Stimulated activated effector memory CD8-positive, alpha-beta T cell treated with anti-CD3 and anti-CD28 coated beads, Interleukin-12 subunit alpha, Interleukin-12 subunit beta, amount 100 ng/mL, for 72 hours (primary cell): ENCODE measurements at regions not wholly inside any gene's neighbourhood (a gene's known extent, or its start where the extent isn't known, plus 50 kb on each side); places are given as distances from the start of the nearest gene placed in this dataset.
A peak's percentile ranks its signal among the peaks of the same experiment; 100 is the strongest.

Source experiments
- ATAC-seq: fragments of 150-1000 bp; cut with Tn5 transposase; 2 replicates; pipeline ENCODE4 v1.10.0; 2021
- DNase-seq, 2 donors: peaks; one replicate each; pipeline ENCODE4 v3.0.0; 2021 to 2022; ENCODE audit warnings: low spot score in 2 of 2
- H3K27ac Mint-ChIP-seq: one replicate; pipeline ENCODE4 v1.8.0; 2022; ENCODE audit warnings: mild to moderate bottlenecking, mixed read lengths
- H3K36me3 Mint-ChIP-seq: one replicate; pipeline ENCODE4 v1.8.0; 2022; ENCODE audit warnings: mild to moderate bottlenecking, mixed read lengths
- H3K4me1 Mint-ChIP-seq: one replicate; pipeline ENCODE4 v1.8.0; 2022; ENCODE audit warnings: mixed read lengths
- H3K4me3 Mint-ChIP-seq: one replicate; pipeline ENCODE4 v1.8.0; 2022; ENCODE audit warnings: mild to moderate bottlenecking, mixed read lengths
- H3K9me3 Mint-ChIP-seq: one replicate; pipeline ENCODE4 v1.8.0; 2022; ENCODE audit warnings: mixed read lengths

DNA sequence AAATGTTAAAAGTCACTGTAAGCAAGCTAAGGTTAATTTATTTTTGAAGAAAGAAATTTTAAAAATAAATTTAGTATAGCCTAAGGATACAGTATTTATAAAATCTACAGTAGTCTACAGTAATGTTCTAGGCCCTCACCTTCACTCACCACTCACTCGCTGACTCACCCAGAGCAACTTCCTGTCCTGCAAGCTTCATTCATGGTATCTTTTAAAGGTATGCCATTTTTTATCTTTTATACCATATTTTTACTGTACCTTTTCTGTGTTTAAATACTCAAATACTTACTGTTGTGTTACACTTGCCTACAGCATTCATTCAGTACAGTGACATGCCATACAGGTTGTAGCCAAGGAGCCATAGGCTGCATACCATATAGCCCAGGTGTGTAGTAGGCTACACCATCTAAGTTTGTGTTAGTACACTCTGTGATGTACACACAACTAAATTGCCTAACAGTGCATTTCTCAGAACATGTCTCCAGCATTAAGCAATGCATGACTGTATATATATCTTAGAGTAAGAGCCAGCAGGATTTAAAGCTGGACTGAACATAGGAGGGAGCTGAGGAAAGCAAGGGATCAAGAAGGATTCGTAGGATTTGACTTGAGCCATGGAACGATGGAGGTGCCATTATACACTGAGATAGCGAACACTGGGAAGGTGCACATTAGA is 83.1 kb upstream of the KLF7 start:
- Mint-ChIP-seq H3K4me3 (no peak overlapping the region), H3K36me3 (no peaks in the 10 kb centered on the region), H3K4me1 (peaks cover 10% of the 10 kb centered on the region), H3K27ac (no peak overlapping the region), H3K9me3 (no peaks in the 10 kb centered on the region)
- no peak for DNase-seq
- no peak for ATAC-seq

DNA sequence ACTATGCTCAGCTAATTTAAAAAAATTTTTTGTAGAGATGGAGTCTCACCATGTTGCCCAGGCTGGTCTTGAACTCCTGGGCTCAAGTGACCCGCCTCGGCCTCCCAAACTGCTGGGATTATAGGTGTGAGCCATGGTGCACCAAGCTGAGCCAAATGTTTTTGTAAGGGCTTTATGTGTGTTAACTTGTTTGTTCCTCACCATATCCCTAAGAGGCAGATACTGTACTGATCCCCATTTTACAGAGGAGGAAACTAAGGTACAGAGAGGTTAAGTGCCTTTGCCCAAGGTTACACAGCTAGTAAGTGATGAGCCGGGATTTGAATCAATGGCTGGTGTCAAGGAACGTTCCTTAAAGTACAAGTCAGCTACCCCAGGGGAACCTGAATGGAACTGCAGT is 85.3 kb upstream of the KLF7 start:
- no peaks in the 10 kb centered on the region for H3K9me3 Mint-ChIP-seq
- no peak for ATAC-seq
- H3K36me3 Mint-ChIP-seq, result no peaks in the 10 kb centered on the region
- DNase-seq, result no peak
- H3K4me1 Mint-ChIP-seq, result peaks cover 10% of the 10 kb centered on the region
- H3K4me3 Mint-ChIP-seq, result no peak overlapping the region
- H3K27ac Mint-ChIP-seq, result no peak overlapping the region

DNA sequence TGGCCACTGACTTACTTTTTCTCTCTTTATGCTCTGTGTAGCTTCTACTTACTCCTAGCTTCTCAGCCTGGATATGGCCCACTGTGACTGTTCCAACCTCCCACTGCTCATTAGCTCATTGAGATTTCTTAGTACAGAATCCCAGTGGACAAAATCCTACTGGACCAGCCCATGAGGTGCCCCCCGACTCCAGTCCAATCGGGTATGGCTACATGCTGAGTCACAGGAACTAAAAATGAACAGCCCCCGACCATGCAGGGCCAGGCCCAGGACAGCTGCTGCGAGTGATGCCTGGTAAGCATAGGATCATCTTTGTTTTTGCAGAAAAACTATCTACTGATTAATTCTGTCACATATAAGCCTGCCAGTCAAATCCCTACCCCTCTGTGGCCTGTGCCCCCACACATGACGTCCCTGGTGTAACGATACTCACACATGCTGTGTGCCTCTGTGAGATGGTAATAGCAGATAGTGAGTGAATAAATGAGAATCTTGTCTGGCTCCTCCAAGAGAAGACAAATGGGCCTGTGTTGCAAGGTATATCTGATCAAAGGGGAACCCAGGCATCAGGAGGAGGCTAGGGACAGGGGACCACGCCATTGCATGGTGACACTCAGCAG is 85.9 kb upstream of the KLF7 start:
- ATAC-seq, result peak; percentile 87
- Mint-ChIP-seq H3K4me1 (peaks cover 10% of the 10 kb centered on the region), H3K27ac (no peak overlapping the region), H3K4me3 (no peak overlapping the region), H3K36me3 (no peaks in the 10 kb centered on the region), H3K9me3 (no peaks in the 10 kb centered on the region)
- no peak for DNase-seq

DNA sequence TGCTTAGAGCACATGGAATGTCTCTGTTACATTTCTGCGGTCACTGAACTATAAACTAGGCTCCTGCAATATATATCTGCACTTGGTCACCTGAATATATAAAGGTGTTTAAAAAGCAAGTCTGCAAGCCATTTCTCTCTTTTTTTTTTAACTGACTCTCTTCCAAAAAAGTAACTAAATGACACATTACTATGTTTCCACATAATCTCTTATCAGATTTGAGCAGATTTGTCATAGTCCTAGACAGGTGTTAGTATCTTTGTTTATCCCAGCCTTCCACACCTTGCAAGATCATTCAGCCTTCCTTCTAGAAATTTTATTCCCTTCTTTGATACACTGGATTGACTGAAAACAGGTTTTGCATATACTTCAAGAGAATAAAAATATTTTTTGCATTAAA is 86.7 kb upstream of the KLF7 start:
- DNase-seq, result no peak
- Mint-ChIP-seq H3K27ac (no peak overlapping the region), H3K4me1 (peaks cover 10% of the 10 kb centered on the region), H3K36me3 (no peaks in the 10 kb centered on the region), H3K9me3 (no peaks in the 10 kb centered on the region), H3K4me3 (no peak overlapping the region)
- no peak for ATAC-seq

DNA sequence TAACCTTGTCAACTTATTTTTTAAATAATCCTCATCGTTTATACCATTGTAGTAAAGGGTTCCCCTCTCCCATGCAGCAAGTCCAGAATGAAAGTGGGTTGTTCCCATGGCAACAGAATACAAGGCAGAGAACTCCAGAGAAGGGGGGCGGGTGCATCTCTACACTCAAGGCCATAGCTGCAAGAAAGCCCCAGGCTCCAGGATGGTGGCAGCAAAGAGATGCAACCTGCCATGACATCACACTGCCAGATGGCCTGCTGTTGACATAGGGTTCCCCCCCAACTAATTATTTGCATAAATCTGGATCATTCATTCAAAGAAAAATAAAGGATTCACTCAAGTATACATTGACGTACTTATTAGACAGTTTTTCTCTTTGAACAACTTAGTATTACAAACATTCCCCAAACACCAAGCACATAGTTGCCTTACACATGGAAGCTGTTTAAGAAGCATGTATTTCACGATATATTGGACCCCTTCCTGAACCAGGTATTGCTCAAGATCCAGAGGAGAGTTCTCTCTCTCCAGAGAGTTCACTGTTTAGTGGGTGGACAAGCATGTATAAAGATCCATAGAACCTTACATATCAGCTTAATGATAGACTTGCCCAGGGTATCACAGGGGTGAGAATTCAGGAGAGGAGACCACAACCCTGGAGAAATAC is 87.4 kb upstream of the KLF7 start:
- Mint-ChIP-seq H3K27ac (no peak overlapping the region), H3K4me1 (peaks cover 10% of the 10 kb centered on the region), H3K4me3 (no peak overlapping the region), H3K36me3 (no peaks in the 10 kb centered on the region), H3K9me3 (no peaks in the 10 kb centered on the region)
- DNase-seq (no peak), ATAC-seq (no peak)

DNA sequence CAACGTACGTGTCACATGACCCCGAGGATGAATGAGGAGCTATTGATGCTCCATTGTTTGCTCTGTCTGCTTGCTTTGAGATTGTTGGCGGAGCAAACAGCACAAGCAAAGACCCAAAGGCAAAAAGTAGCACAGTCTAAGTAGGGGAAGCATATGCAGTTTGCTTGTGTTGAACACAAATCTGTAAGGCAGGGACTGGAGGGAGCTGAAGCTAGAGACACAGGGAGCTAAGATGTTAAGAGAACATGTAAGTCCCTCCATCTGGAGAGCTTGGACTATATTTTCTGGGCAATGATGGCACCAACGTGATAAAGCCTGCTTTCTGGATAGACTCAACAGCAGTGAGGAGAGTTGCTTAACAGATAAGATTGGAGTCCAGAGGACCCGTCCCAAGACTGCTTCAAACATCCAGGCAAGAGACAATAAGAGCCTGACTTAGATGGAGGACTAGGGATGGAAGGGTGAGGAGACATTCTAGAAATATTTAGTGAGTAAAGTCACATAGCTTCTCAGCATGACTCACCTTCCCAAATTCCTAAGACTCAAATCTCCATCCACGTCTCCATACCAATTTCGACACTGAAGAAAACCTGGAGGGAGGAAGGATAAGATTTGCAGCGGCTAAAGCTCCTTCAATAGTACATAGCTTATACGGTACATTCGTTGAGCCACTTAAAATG is 88.1 kb upstream of the KLF7 start:
- DNase-seq, result no peak

DNA sequence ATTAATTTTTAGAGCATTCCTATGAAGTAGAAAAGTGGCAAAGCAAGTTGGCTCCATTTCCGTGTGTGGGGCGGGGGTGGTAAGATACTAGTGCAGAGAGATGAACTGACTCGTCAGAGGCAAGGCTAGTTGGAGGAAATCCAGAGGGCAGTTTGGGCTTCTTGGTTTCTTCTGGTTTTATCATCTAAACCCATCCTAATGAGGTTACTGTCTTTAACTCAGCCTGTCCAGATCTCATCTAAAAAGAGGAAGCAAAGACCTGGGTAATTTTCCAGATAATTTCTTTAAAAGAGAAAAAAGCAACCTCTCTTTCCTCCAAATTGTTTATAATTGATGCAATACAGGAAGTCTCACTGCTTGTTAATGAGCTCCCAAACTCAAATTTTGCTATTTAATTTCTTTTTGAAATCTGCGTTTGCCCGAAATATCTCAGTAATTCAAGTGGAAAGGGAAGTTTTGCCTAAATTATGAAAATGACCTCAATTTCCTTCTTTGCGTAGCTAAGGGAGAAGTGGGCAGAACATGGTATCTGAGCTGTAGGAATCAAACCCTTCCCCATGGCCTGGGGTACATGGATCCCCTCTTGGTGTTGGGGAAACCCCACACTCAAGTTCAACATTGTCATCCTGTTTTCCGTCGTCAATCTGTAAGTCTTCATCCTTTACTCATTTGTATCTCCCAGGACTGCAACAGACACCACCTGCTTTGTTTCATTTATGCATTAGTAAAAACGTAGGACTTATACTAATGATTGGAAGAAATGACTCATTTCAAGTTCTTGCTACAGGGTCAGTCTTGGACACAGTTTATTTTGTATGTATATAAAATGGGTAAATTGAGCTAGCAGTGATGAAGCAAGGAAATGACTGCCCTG is 89.1 kb upstream of the KLF7 start:
- H3K9me3 Mint-ChIP-seq, result no peaks in the 10 kb centered on the region
- no peak overlapping the region for H3K4me3 Mint-ChIP-seq
- peak overlapping the region; percentile 62 for H3K27ac Mint-ChIP-seq
- no peaks in the 10 kb centered on the region for H3K36me3 Mint-ChIP-seq
- DNase-seq (no peak), ATAC-seq (no peak)
- H3K4me1 Mint-ChIP-seq, result peaks cover 10% of the 10 kb centered on the region

More for the DNA sequence above, 88.1 kb upstream of the KLF7 start:
- Mint-ChIP-seq H3K36me3 (no peaks in the 10 kb centered on the region), H3K4me1 (peaks cover 10% of the 10 kb centered on the region), H3K4me3 (no peak overlapping the region), H3K9me3 (no peaks in the 10 kb centered on the region), H3K27ac (no peak overlapping the region)
- no peak for ATAC-seq

DNA sequence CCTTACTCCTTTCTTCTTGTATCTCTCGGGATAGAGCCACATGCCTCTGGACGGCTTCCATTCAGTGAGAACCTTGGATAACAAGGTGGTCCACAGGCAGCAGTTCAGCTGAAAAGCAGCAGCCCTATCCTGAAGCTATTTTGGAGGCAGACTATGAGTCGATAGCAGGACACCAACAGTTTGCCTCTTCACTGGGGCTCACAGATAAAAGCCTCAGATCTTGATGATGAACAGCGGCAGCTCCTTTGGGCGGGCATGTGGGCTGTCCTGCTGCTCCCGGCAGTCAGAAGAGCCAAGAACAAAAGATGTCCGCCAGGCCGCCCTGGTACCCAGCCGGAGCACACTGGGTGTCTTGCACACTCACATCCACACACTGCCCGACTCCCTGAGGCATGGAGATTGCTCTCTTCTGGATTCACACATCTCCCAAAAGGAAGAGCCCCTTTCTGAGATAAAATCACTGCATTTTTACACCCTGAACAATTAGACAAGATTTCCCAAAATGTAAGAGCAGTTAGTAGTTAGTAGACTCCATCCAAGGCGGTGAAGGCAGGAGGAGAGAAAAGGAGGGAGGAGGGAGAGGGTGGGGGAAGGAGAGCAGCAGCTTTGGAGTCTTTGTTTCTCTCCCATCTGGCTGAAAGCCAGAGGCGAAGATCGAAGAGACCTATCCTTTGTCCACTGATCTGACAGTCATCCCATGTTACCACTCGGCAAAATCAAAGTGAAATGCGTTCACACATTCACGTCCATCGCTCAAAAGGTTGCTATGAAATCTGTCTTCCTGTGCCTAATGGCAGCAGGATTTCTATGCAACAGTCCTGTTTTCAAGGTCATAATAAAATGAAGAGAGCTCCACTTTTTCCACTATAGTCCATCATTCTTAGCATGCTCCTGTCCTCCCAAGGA is 90.1 kb upstream of the KLF7 start:
- ATAC-seq (no peak), DNase-seq (no peak)
- no peaks in the 10 kb centered on the region for H3K9me3 Mint-ChIP-seq
- peak overlapping the region; percentile 62 for H3K27ac Mint-ChIP-seq
- no peak overlapping the region for H3K4me3 Mint-ChIP-seq
- peaks cover 10% of the 10 kb centered on the region for H3K4me1 Mint-ChIP-seq
- H3K36me3 Mint-ChIP-seq, result no peaks in the 10 kb centered on the region

DNA sequence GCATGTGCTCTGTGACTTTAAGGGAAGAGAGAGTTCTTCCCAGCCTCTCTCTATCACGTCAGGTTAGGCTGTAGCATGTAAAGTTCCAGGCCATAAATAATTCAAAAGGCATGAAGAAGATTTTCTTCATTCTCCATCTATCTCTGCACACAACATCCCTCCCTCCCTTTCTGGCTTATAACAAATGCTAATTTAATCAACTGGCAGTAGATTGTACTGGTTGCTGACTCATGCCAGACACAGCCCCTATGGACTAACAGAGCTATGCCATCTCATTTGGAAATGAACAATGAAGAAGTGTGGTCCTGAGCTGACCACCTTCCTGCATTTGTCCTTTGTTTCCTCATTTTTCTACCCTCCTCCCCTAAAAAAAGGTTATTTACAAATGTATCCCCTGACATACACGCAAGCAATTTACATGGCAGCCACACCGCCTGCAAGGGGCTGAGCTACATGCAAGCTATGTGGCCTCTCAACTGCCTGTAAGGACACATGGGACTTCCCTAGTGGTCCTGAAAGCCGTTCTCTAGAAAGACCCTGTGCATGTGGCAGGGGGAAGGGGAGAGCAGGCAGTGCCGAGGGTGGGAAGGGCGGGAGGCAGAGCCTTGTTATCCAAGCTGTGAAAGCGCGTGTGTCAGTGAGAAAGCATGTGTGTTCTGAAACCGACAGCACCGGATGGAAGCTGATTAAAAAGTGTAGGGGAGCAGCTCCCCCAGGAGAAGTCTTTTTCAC is 90.9 kb upstream of the KLF7 start:
- no peak for DNase-seq
- Mint-ChIP-seq H3K9me3 (no peaks in the 10 kb centered on the region), H3K4me1 (peaks cover 5% of the 10 kb centered on the region), H3K4me3 (no peak overlapping the region), H3K27ac (no peak overlapping the region), H3K36me3 (no peaks in the 10 kb centered on the region)
- no peak for ATAC-seq

DNA sequence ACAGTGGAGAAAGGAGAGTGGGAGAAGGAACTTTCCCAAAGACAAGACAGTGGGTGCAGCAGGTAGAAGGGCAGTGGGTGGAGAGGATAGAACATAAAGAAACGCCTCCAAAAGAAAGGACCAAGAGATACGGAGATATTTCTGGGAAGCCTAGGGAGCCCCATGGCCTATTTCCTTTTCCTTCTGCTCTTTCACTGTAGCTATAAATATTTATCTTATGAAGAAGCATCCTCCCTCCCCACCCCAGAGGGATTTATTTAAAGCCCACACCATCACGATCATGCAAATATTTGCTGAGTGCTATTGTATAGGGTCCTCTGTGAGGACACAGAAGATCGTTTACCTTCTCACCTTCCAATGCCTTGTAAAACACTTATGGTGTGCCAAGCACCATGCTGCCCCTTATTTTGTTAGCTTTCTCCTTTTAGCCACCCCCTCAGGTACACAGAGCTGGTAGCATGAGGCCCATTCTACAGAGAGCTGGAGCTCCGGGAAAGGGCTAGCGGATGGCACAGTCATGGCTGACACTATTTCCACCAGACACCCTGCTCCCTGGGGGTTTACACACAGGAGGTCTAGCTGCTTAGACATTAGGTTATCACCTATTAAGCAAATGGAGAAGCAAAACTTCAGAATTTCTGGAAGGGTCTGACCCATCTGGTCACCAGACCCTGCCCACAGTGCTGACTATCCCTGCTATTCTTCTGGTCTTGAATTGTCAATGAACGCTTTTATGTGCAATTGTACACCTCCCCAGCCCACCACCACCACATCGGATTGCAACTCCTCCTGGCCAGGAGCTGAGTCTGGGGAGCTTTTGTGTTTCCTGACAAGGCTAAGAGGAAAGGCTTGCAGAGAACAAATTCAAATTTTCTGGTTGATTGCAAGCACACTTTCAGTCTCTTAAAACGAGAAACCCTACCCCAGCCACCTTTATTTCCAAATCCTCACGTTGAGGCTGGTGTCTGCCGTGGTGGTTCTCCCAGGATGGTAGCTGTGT is 91.8 kb upstream of the KLF7 start:
- no peak overlapping the region for H3K27ac Mint-ChIP-seq
- H3K36me3 Mint-ChIP-seq, result no peaks in the 10 kb centered on the region
- no peak for DNase-seq
- no peaks in the 10 kb centered on the region for H3K9me3 Mint-ChIP-seq
- H3K4me3 Mint-ChIP-seq, result no peak overlapping the region
- no peaks in the 10 kb centered on the region for H3K4me1 Mint-ChIP-seq
- ATAC-seq, result no peak

DNA sequence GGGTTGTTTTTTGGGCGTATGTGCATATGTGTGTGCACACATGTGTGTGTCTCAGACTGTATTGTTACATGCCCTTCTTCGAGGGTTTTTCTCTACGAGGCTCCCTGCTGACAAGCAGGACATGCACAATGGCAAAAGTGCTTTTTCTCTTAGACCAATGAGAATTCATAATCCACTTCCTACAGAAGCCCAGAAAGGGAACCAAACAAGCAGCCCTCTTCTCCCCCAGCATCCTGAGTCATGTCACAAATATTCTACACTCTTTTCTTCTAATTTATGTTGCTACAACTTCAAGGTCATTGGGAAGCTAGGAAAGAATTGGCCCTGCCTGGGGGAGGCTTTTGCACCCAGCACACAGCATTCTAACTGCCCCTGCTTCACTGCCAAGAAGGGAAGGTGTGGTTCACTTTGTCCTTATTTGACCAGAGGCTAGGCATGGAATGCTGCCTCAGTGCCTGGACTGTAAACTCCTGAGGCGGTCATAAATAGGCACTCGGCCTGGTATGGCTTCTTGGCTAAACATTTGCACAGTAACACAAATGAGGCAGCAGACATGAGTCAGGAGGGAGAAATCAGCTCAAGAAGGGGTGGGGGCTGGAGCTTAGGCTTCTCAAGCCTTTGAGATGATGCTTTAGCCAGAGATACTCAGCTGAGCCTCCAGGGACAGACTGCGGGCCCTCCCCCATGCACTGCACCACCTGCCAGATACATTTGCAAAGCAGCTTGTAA is 92.7 kb upstream of the KLF7 start:
- H3K9me3 Mint-ChIP-seq, result peaks cover 2% of the 10 kb centered on the region
- H3K4me1 Mint-ChIP-seq, result no peaks in the 10 kb centered on the region
- no peaks in the 10 kb centered on the region for H3K36me3 Mint-ChIP-seq
- H3K4me3 Mint-ChIP-seq, result no peak overlapping the region
- no peak overlapping the region for H3K27ac Mint-ChIP-seq
- DNase-seq, result no peak
- no peak for ATAC-seq

DNA sequence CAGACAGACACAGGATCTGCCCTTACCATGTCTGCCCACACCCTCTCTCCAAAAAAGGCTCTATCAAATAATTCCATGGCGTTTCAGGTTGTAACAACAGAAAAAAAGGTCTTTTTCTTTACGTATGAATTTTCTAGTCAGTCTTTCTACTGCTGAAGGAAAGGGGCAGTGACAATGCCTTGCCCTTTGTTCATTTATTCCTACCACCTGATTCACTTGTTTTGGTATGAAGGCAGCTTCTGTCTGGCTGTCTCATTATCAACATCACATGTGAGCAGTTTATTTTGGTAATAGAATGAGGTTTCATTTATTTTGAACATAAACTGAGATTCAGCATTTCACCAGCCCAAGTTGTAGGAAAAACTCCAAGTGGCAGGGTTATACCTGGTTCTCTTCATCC is 94.3 kb upstream of the KLF7 start:
- H3K9me3 Mint-ChIP-seq, result peaks cover 2% of the 10 kb centered on the region
- H3K4me1 Mint-ChIP-seq, result no peaks in the 10 kb centered on the region
- H3K36me3 Mint-ChIP-seq, result no peaks in the 10 kb centered on the region
- H3K27ac Mint-ChIP-seq, result no peak overlapping the region
- H3K4me3 Mint-ChIP-seq, result no peak overlapping the region
- ATAC-seq, result no peak
- DNase-seq, result no peak
